ENCODE measurements at regions not wholly inside any gene's neighbourhood (a gene's known extent, or its start where the extent isn't known, plus 50 kb on each side); places are given as distances from the start of the nearest gene placed in this dataset.

GRCh38 chr20:39294137-39294725, 332.1 kb downstream of the DHX35 start:
- Histone ChIP-seq H3F3A (ENCODE audit: insufficient read depth, low read depth) (no peaks in the 10 kb centered on the region), H2AFZ (no peak overlapping the region), H3K4me3 (no peak overlapping the region), H3K79me2 (ENCODE audit: low read depth) (no peaks in the 10 kb centered on the region), H3K9me2 (ENCODE audit: insufficient read depth) (no peaks in the 10 kb centered on the region), H3K27me3 (ENCODE audit: insufficient read depth, low read depth) (peaks cover 12% of the 10 kb centered on the region; the same call in 1 of the 2 replicates), H3K4me1 (replicated peaks; ENCODE audit: insufficient read depth) (no peaks in the 10 kb centered on the region), H3K9me3 (ENCODE audit: insufficient read depth, low read depth) (no peaks in the 10 kb centered on the region), H3K4me2 (no peak overlapping the region), H3K36me3 (ENCODE audit: low read depth) (no peaks in the 10 kb centered on the region), H3K27ac (no peak overlapping the region), H4K20me1 (ENCODE audit: insufficient read depth) (no peaks in the 10 kb centered on the region)
- no peak for DNase-seq
- CTCF ChIA-PET: no interaction called here
- intact Hi-C loops (cut with micrococcal nuclease; ENCODE audit: unreplicated experiment): no loop called here
- BruUV-seq (replicated peaks): no TSS peak
- TF ChIP-seq EZH2 (IDR thresholded peaks at IDR 0.05; ENCODE audit: low read depth) (no peak), CTCF (conservative IDR thresholded peaks at IDR 0.05) (no peak)
- POLR2A ChIA-PET (ENCODE audit: unreplicated experiment): no interaction called here

GRCh38 chr20:39292193-39292736, 330.1 kb downstream of the DHX35 start:
- H2AFZ ChIP-seq: no peak overlapping the region
- H3K79me2 ChIP-seq (ENCODE audit: low read depth): no peaks in the 10 kb centered on the region
- ChIA-PET POLR2A (ENCODE audit: unreplicated experiment) (no interaction called here), CTCF (no interaction called here)
- no peaks in the 10 kb centered on the region for H3K9me3 ChIP-seq (ENCODE audit: insufficient read depth, low read depth)
- H3K4me3 ChIP-seq: no peak overlapping the region
- H3K4me2 ChIP-seq: no peak overlapping the region
- DNase-seq: no peak
- no peaks in the 10 kb centered on the region for H3K27me3 ChIP-seq (ENCODE audit: insufficient read depth, low read depth)
- no peaks in the 10 kb centered on the region for H3F3A ChIP-seq (ENCODE audit: insufficient read depth, low read depth)
- H3K4me1 ChIP-seq (replicated peaks; ENCODE audit: insufficient read depth): no peaks in the 10 kb centered on the region
- H3K36me3 ChIP-seq (ENCODE audit: low read depth): no peaks in the 10 kb centered on the region
- intact Hi-C loops (cut with micrococcal nuclease; ENCODE audit: unreplicated experiment): no loop called here
- no peaks in the 10 kb centered on the region for H3K9me2 ChIP-seq (ENCODE audit: insufficient read depth)
- H3K27ac ChIP-seq: no peak overlapping the region
- no peaks in the 10 kb centered on the region for H4K20me1 ChIP-seq (ENCODE audit: insufficient read depth)
- no TSS peak for BruUV-seq (replicated peaks)
- TF ChIP-seq EZH2 (IDR thresholded peaks at IDR 0.05; ENCODE audit: low read depth): no peak
- TF ChIP-seq CTCF (conservative IDR thresholded peaks at IDR 0.05): no peak

- intact Hi-C loops (cut with micrococcal nuclease; ENCODE audit: unreplicated experiment): no loop called here
- Histone ChIP-seq H2AFZ (no peak overlapping the region), H3K36me3 (ENCODE audit: low read depth) (no peaks in the 10 kb centered on the region), H3K27me3 (ENCODE audit: insufficient read depth, low read depth) (no peaks in the 10 kb centered on the region), H3K4me2 (no peak overlapping the region), H3K4me1 (replicated peaks; ENCODE audit: insufficient read depth) (no peaks in the 10 kb centered on the region), H3K79me2 (ENCODE audit: low read depth) (no peaks in the 10 kb centered on the region), H3K4me3 (no peak overlapping the region), H3K27ac (no peak overlapping the region), H4K20me1 (ENCODE audit: insufficient read depth) (no peaks in the 10 kb centered on the region), H3F3A (ENCODE audit: insufficient read depth, low read depth) (no peaks in the 10 kb centered on the region), H3K9me2 (ENCODE audit: insufficient read depth) (no peaks in the 10 kb centered on the region), H3K9me3 (ENCODE audit: insufficient read depth, low read depth) (no peaks in the 10 kb centered on the region)
- TF ChIP-seq CTCF (conservative IDR thresholded peaks at IDR 0.05) (no peak), EZH2 (IDR thresholded peaks at IDR 0.05; ENCODE audit: low read depth) (no peak)
- no TSS peak for BruUV-seq (replicated peaks)
- POLR2A ChIA-PET (ENCODE audit: unreplicated experiment): no interaction called here
- CTCF ChIA-PET: no interaction called here
- no peak for DNase-seq
Observed at GRCh38 chr20:39291301-39291700, 329.2 kb downstream of the DHX35 start.
